Uterus (tissue), 2 donors: ENCODE measurements at regions not wholly inside any gene's neighbourhood (a gene's known extent, or its start where the extent isn't known, plus 50 kb on each side); places are given as distances from the start of the nearest gene placed in this dataset.

Experiments used
- POLR2A ChIP-seq, 2 donors: fragments of 450-650 bp; IDR thresholded peaks; one replicate each; pipeline ENCODE4 v1.6.1; 2016; ENCODE audit warnings: antibody characterized with exemption in 2 of 2, mild to moderate bottlenecking in 1 of 2, moderate library complexity in 1 of 2
- TF ChIP-seq, protein P1 (sequence below), 4 experiments: fragments of 200-600 bp in 2 of 4; fragments of 450-650 bp in 2 of 4; sonication (generic) in 2 of 4; IDR thresholded peaks; one replicate each; pipeline ENCODE4 v1.5.1; 2016 to 2019; ENCODE audit warnings: antibody characterized with exemption in 4 of 4, mild to moderate bottlenecking in 2 of 4, moderate library complexity in 1 of 4

GRCh38 chr9:86512929-86513328 lies 158.7 kb upstream of the TUT7 start:
- TF ChIP-seq, protein P1, sequence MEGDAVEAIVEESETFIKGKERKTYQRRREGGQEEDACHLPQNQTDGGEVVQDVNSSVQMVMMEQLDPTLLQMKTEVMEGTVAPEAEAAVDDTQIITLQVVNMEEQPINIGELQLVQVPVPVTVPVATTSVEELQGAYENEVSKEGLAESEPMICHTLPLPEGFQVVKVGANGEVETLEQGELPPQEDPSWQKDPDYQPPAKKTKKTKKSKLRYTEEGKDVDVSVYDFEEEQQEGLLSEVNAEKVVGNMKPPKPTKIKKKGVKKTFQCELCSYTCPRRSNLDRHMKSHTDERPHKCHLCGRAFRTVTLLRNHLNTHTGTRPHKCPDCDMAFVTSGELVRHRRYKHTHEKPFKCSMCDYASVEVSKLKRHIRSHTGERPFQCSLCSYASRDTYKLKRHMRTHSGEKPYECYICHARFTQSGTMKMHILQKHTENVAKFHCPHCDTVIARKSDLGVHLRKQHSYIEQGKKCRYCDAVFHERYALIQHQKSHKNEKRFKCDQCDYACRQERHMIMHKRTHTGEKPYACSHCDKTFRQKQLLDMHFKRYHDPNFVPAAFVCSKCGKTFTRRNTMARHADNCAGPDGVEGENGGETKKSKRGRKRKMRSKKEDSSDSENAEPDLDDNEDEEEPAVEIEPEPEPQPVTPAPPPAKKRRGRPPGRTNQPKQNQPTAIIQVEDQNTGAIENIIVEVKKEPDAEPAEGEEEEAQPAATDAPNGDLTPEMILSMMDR (IDR thresholded peaks at IDR 0.05) = no peak
- TF ChIP-seq POLR2A (IDR thresholded peaks at IDR 0.05) = no peak
